Activated CD8-positive, alpha-beta memory T cell treated with anti-CD3 and anti-CD28 coated beads, Interleukin-2, amount 10 ng/mL, durations not matched to agents 7 days and 5 days (primary cell): ENCODE measurements at regions not wholly inside any gene's neighbourhood (a gene's known extent, or its start where the extent isn't known, plus 50 kb on each side); places are given as distances from the start of the nearest gene placed in this dataset.

Source experiments
- ATAC-seq: fragments of 150-1000 bp; cut with Tn5 transposase; one replicate; pipeline ENCODE4 v1.10.0; 2021; ENCODE audit warnings: moderate library complexity
- CTCF ChIA-PET: fragments of 350-600 bp; sonication (Branson Sonifier 250); formaldehyde crosslinking; loops from one replicate; lab custom pipeline; 2021; ENCODE audit warnings: antibody characterized with exemption; lab: Charles Lee
- DNase-seq: peaks from one replicate; pipeline ENCODE4 v3.0.0-alpha.2; 2020
- H3K27ac Mint-ChIP-seq: one replicate; pipeline ENCODE4 v1.8.0; 2021; ENCODE audit warnings: mild to moderate bottlenecking, mixed read lengths
- H3K27me3 Mint-ChIP-seq: one replicate; pipeline ENCODE4 v1.8.0; 2021; ENCODE audit warnings: mixed read lengths
- H3K36me3 Mint-ChIP-seq: one replicate; pipeline ENCODE4 v1.8.0; 2021; ENCODE audit warnings: mild to moderate bottlenecking, mixed read lengths
- H3K4me1 Mint-ChIP-seq: one replicate; pipeline ENCODE4 v1.8.0; 2021; ENCODE audit warnings: mixed read lengths
- H3K4me3 Mint-ChIP-seq: one replicate; pipeline ENCODE4 v1.8.0; 2021; ENCODE audit warnings: mild to moderate bottlenecking, moderate library complexity, mixed read lengths
- H3K9me3 Mint-ChIP-seq: one replicate; pipeline ENCODE4 v1.8.0; 2022; ENCODE audit warnings: low read depth, mixed read lengths

GRCh38 chr18:39854291-39854690 is 2100.7 kb upstream of the PIK3C3 start:
- Mint-ChIP-seq H3K4me1 (no peaks in the 10 kb centered on the region), H3K36me3 (no peaks in the 10 kb centered on the region), H3K27ac (no peak overlapping the region), H3K9me3 (peaks cover 14% of the 10 kb centered on the region), H3K27me3 (no peaks in the 10 kb centered on the region), H3K4me3 (no peak overlapping the region)
- ATAC-seq: no peak
- CTCF ChIA-PET: no interaction called here
- DNase-seq: no peak

- H3K9me3 Mint-ChIP-seq: peaks cover 12% of the 10 kb centered on the region
- no peaks in the 10 kb centered on the region for H3K4me1 Mint-ChIP-seq
- no peak for ATAC-seq
- H3K36me3 Mint-ChIP-seq: no peaks in the 10 kb centered on the region
- DNase-seq: no peak
- no peak overlapping the region for H3K4me3 Mint-ChIP-seq
- no peaks in the 10 kb centered on the region for H3K27me3 Mint-ChIP-seq
- H3K27ac Mint-ChIP-seq: no peak overlapping the region
- CTCF ChIA-PET: no interaction called here
These were observed 2108.8 kb upstream of the PIK3C3 start for GRCh38 chr18:39846265-39846664.

- Mint-ChIP-seq H3K4me1 (no peaks in the 10 kb centered on the region), H3K4me3 (no peak overlapping the region), H3K36me3 (no peaks in the 10 kb centered on the region), H3K27me3 (no peaks in the 10 kb centered on the region), H3K9me3 (peaks cover 11% of the 10 kb centered on the region), H3K27ac (no peak overlapping the region)
- DNase-seq: no peak
- CTCF ChIA-PET: no interaction called here
- no peak for ATAC-seq
These were observed 2109.4 kb upstream of the PIK3C3 start for GRCh38 chr18:39845631-39846030.

GRCh38 chr18:39845106-39845505 is 2109.9 kb upstream of the PIK3C3 start:
- H3K9me3 Mint-ChIP-seq: peaks cover 9% of the 10 kb centered on the region
- no peak overlapping the region for H3K4me3 Mint-ChIP-seq
- H3K27ac Mint-ChIP-seq: no peak overlapping the region
- no peaks in the 10 kb centered on the region for H3K36me3 Mint-ChIP-seq
- no peak for ATAC-seq
- no peak for DNase-seq
- no peaks in the 10 kb centered on the region for H3K27me3 Mint-ChIP-seq
- CTCF ChIA-PET: no interaction called here
- no peaks in the 10 kb centered on the region for H3K4me1 Mint-ChIP-seq

GRCh38 chr18:39843546-39843945 is 2111.5 kb upstream of the PIK3C3 start:
- H3K27ac Mint-ChIP-seq: no peak overlapping the region
- DNase-seq (no peak), ATAC-seq (no peak)
- CTCF ChIA-PET: no interaction called here
- H3K4me1 Mint-ChIP-seq: no peaks in the 10 kb centered on the region
- no peaks in the 10 kb centered on the region for H3K36me3 Mint-ChIP-seq
- H3K4me3 Mint-ChIP-seq: no peak overlapping the region
- peaks cover 5% of the 10 kb centered on the region for H3K9me3 Mint-ChIP-seq
- H3K27me3 Mint-ChIP-seq: no peaks in the 10 kb centered on the region

GRCh38 chr18:39842366-39842914 is 2112.6 kb upstream of the PIK3C3 start:
- Mint-ChIP-seq H3K36me3 (no peaks in the 10 kb centered on the region), H3K9me3 (peaks cover 7% of the 10 kb centered on the region), H3K27me3 (no peaks in the 10 kb centered on the region), H3K4me1 (no peaks in the 10 kb centered on the region), H3K27ac (no peak overlapping the region), H3K4me3 (no peak overlapping the region)
- DNase-seq (no peak), ATAC-seq (no peak)
- CTCF ChIA-PET: no interaction called here

GRCh38 chr18:39841482-39842365 is 2113.3 kb upstream of the PIK3C3 start:
- H3K27ac Mint-ChIP-seq: no peak overlapping the region
- H3K4me1 Mint-ChIP-seq: no peaks in the 10 kb centered on the region
- no peak for ATAC-seq
- H3K4me3 Mint-ChIP-seq: no peak overlapping the region
- peaks cover 7% of the 10 kb centered on the region for H3K9me3 Mint-ChIP-seq
- CTCF ChIA-PET: no interaction called here
- DNase-seq: no peak
- H3K27me3 Mint-ChIP-seq: no peaks in the 10 kb centered on the region
- no peaks in the 10 kb centered on the region for H3K36me3 Mint-ChIP-seq

GRCh38 chr18:39840856-39841481 is 2114.1 kb upstream of the PIK3C3 start:
- H3K36me3 Mint-ChIP-seq: no peaks in the 10 kb centered on the region
- no peaks in the 10 kb centered on the region for H3K27me3 Mint-ChIP-seq
- CTCF ChIA-PET: no interaction called here
- H3K4me3 Mint-ChIP-seq: no peak overlapping the region
- no peaks in the 10 kb centered on the region for H3K4me1 Mint-ChIP-seq
- H3K9me3 Mint-ChIP-seq: peaks cover 7% of the 10 kb centered on the region
- DNase-seq (no peak), ATAC-seq (no peak)
- no peak overlapping the region for H3K27ac Mint-ChIP-seq

GRCh38 chr18:39840406-39840805 is 2114.6 kb upstream of the PIK3C3 start:
- CTCF ChIA-PET: no interaction called here
- H3K36me3 Mint-ChIP-seq: no peaks in the 10 kb centered on the region
- no peak overlapping the region for H3K4me3 Mint-ChIP-seq
- no peaks in the 10 kb centered on the region for H3K27me3 Mint-ChIP-seq
- no peak overlapping the region for H3K27ac Mint-ChIP-seq
- H3K4me1 Mint-ChIP-seq: no peaks in the 10 kb centered on the region
- peaks cover 10% of the 10 kb centered on the region for H3K9me3 Mint-ChIP-seq
- ATAC-seq: no peak
- DNase-seq: no peak

GRCh38 chr18:39839782-39840181 is 2115.3 kb upstream of the PIK3C3 start:
- H3K4me3 Mint-ChIP-seq: no peak overlapping the region
- H3K9me3 Mint-ChIP-seq: peaks cover 10% of the 10 kb centered on the region
- no peak for ATAC-seq
- CTCF ChIA-PET: no interaction called here
- H3K27ac Mint-ChIP-seq: no peak overlapping the region
- H3K36me3 Mint-ChIP-seq: no peaks in the 10 kb centered on the region
- H3K27me3 Mint-ChIP-seq: no peaks in the 10 kb centered on the region
- DNase-seq: no peak
- H3K4me1 Mint-ChIP-seq: no peaks in the 10 kb centered on the region

GRCh38 chr18:39838831-39839230 is 2116.2 kb upstream of the PIK3C3 start:
- H3K9me3 Mint-ChIP-seq: peaks cover 10% of the 10 kb centered on the region
- H3K36me3 Mint-ChIP-seq: no peaks in the 10 kb centered on the region
- H3K27ac Mint-ChIP-seq: no peak overlapping the region
- no peak overlapping the region for H3K4me3 Mint-ChIP-seq
- ATAC-seq (no peak), DNase-seq (no peak)
- no peaks in the 10 kb centered on the region for H3K4me1 Mint-ChIP-seq
- H3K27me3 Mint-ChIP-seq: no peaks in the 10 kb centered on the region
- CTCF ChIA-PET: no interaction called here

GRCh38 chr18:39835303-39836030 is 2119.6 kb upstream of the PIK3C3 start:
- H3K27me3 Mint-ChIP-seq: no peaks in the 10 kb centered on the region
- ATAC-seq (no peak), DNase-seq (no peak)
- CTCF ChIA-PET: no interaction called here
- H3K36me3 Mint-ChIP-seq: no peaks in the 10 kb centered on the region
- H3K9me3 Mint-ChIP-seq: peaks cover 5% of the 10 kb centered on the region
- no peaks in the 10 kb centered on the region for H3K4me1 Mint-ChIP-seq
- H3K27ac Mint-ChIP-seq: no peak overlapping the region
- no peak overlapping the region for H3K4me3 Mint-ChIP-seq

GRCh38 chr18:39834636-39835035 is 2120.4 kb upstream of the PIK3C3 start:
- Mint-ChIP-seq H3K4me3 (no peak overlapping the region), H3K4me1 (no peaks in the 10 kb centered on the region), H3K36me3 (no peaks in the 10 kb centered on the region), H3K27ac (no peak overlapping the region), H3K9me3 (peaks cover 7% of the 10 kb centered on the region), H3K27me3 (no peaks in the 10 kb centered on the region)
- CTCF ChIA-PET: no interaction called here
- DNase-seq (no peak), ATAC-seq (no peak)
